GM23338 (cell line): ENCODE measurements at regions not wholly inside any gene's neighbourhood (a gene's known extent, or its start where the extent isn't known, plus 50 kb on each side); places are given as distances from the start of the nearest gene placed in this dataset.

Source experiments
- ATAC-seq: fragments of 200-7000 bp; cut with Tn5 transposase; 3 replicates; pipeline ENCODE4 v1.9.1; 2020
- DNase-seq: peaks from one replicate; pipeline ENCODE4 v3.0.0-alpha.2; 2015; ENCODE audit warnings: low spot score
- H2AFZ ChIP-seq: fragments of 200-600 bp; sonication (generic); 2 replicates; pipeline ENCODE4 v1.8.0; 2016; ENCODE audit warnings: antibody characterized with exemption, mild to moderate bottlenecking, moderate library complexity
- H3F3A ChIP-seq: fragments of 200-600 bp; sonication (generic); replicated peaks from 2 replicates; pipeline ENCODE4 v1.8.0; 2017; ENCODE audit warnings: antibody characterized with exemption, mixed run types, low read depth
- H3K27ac ChIP-seq: fragments of 200-600 bp; sonication (generic); 2 replicates; pipeline ENCODE4 v1.6.1; 2016; ENCODE audit warnings: low read depth
- H3K27me3 ChIP-seq: fragments of 200-600 bp; sonication (generic); 2 replicates; pipeline ENCODE4 v1.8.0; 2016; ENCODE audit warnings: mild to moderate bottlenecking, mixed run types, moderate library complexity; ENCODE audit not compliant: insufficient read depth
- H3K36me3 ChIP-seq: fragments of 200-600 bp; sonication (generic); 2 replicates; pipeline ENCODE4 v1.8.0; 2016; ENCODE audit warnings: mild to moderate bottlenecking; ENCODE audit not compliant: insufficient read depth
- H3K4me1 ChIP-seq: fragments of 200-600 bp; sonication (generic); 2 replicates; pipeline ENCODE4 v1.8.0; 2016; ENCODE audit warnings: mild to moderate bottlenecking, moderate library complexity; ENCODE audit not compliant: insufficient read depth
- H3K4me2 ChIP-seq: fragments of 200-600 bp; sonication (generic); 2 replicates; pipeline ENCODE4 v1.7.1; 2017; ENCODE audit warnings: mixed run types
- H3K4me3 ChIP-seq: fragments of 200-600 bp; sonication (generic); 2 replicates; pipeline ENCODE4 v1.6.1; 2016; ENCODE audit warnings: mixed run types
- H3K79me2 ChIP-seq: fragments of 200-600 bp; sonication (generic); replicated peaks from 2 replicates; pipeline ENCODE4 v1.8.0; 2017; ENCODE audit warnings: mild to moderate bottlenecking; ENCODE audit not compliant: insufficient read depth
- H3K9me2 ChIP-seq: fragments of 200-600 bp; sonication (generic); 2 replicates; pipeline ENCODE4 v1.8.0; 2017; ENCODE audit not compliant: insufficient read depth
- H4K20me1 ChIP-seq: fragments of 200-600 bp; sonication (generic); replicated peaks from 2 replicates; pipeline ENCODE4 v1.8.0; 2017; ENCODE audit warnings: mild to moderate bottlenecking; ENCODE audit not compliant: insufficient read depth
- H3K27ac Mint-ChIP-seq: 2 replicates; pipeline ENCODE4 v1.8.0; 2020; ENCODE audit warnings: inconsistent platforms, mild to moderate bottlenecking, moderate library complexity, mixed read lengths
- H3K27me3 Mint-ChIP-seq: 3 replicates; pipeline ENCODE4 v1.8.0; 2022; ENCODE audit warnings: low read depth, mild to moderate bottlenecking, moderate library complexity, mixed read lengths, inconsistent platforms; ENCODE audit not compliant: insufficient read depth, poor library complexity
- H3K36me3 Mint-ChIP-seq: 3 replicates; pipeline ENCODE4 v1.8.0; 2021; ENCODE audit warnings: low read depth, mild to moderate bottlenecking, inconsistent platforms, moderate library complexity, mixed read lengths
- H3K4me1 Mint-ChIP-seq: 3 replicates; pipeline ENCODE4 v1.8.0; 2020; ENCODE audit warnings: mild to moderate bottlenecking, inconsistent platforms, mixed read lengths
- H3K4me3 Mint-ChIP-seq: 3 replicates; pipeline ENCODE4 v1.8.0; 2021; ENCODE audit warnings: moderate library complexity, mild to moderate bottlenecking, inconsistent platforms, mixed read lengths
- H3K9me3 Mint-ChIP-seq: 3 replicates; pipeline ENCODE4 v1.8.0; 2020; ENCODE audit warnings: moderate library complexity, mild to moderate bottlenecking, inconsistent platforms, mixed read lengths
- CREB1 ChIP-seq: fragments of 250-450 bp; sonication (Bioruptor Pico); IDR thresholded peaks from 2 replicates; pipeline ENCODE4 v1.5.0; 2020; ENCODE audit warnings: low read depth, mild to moderate bottlenecking, moderate library complexity
- EZH2 ChIP-seq: fragments of 200-600 bp; sonication (generic); IDR thresholded peaks from one replicate; pipeline ENCODE4 v1.8.0; 2017; ENCODE audit warnings: antibody characterized with exemption, mild to moderate bottlenecking, low read depth; ENCODE audit not compliant: unreplicated experiment
- EZH2phosphoT487 ChIP-seq: fragments of 200-600 bp; sonication (generic); IDR thresholded peaks from one replicate; pipeline ENCODE4 v1.8.1; 2018; ENCODE audit warnings: antibody characterized with exemption; ENCODE audit not compliant: unreplicated experiment
- JUNB ChIP-seq: IDR thresholded peaks from one replicate; pipeline ENCODE4 v1.6.1; 2016; ENCODE audit warnings: antibody characterized with exemption; ENCODE audit not compliant: unreplicated experiment
- NANOG ChIP-seq: IDR thresholded peaks from 2 replicates; pipeline ENCODE4 v1.6.1; 2016; ENCODE audit warnings: antibody characterized with exemption, borderline replicate concordance
- POLR2AphosphoS5 ChIP-seq: IDR thresholded peaks from 2 replicates; pipeline ENCODE4 v1.6.1; 2016; ENCODE audit warnings: antibody characterized with exemption, low read depth
- STAT1 ChIP-seq: IDR thresholded peaks from one replicate; pipeline ENCODE4 v1.6.1; 2016; ENCODE audit warnings: antibody characterized with exemption; ENCODE audit not compliant: unreplicated experiment
- ZNF114 ChIP-seq: fragments of 250-450 bp; sonication (Bioruptor Pico); IDR thresholded peaks from 2 replicates; pipeline ENCODE4 v1.5.0; 2020; ENCODE audit warnings: mild to moderate bottlenecking, moderate library complexity
- ZNF331 ChIP-seq: fragments of 250-450 bp; sonication (Bioruptor Pico); IDR thresholded peaks from 2 replicates; pipeline ENCODE4 v1.5.0; 2020; ENCODE audit warnings: low read depth, mild to moderate bottlenecking, moderate library complexity
- TF ChIP-seq, protein P1 (sequence below), 2 experiments: fragments of 200-600 bp in 1 of 2; sonication (generic) in 1 of 2; conservative IDR thresholded peaks; 2 replicates each; pipeline versions ENCODE4 v1.5.1 to v1.6.1; 2016 to 2017; ENCODE audit warnings: antibody characterized with exemption in 2 of 2, low read depth in 2 of 2, mild to moderate bottlenecking in 2 of 2, moderate library complexity in 1 of 2
- TF ChIP-seq, protein P2 (sequence below): IDR thresholded peaks from one replicate; pipeline ENCODE4 v1.6.1; 2018; ENCODE audit warnings: antibody characterized with exemption; ENCODE audit not compliant: unreplicated experiment
- TF ChIP-seq, protein P3 (sequence below): IDR thresholded peaks from 2 replicates; pipeline ENCODE4 v1.6.1; 2016; ENCODE audit warnings: antibody characterized with exemption

DNA sequence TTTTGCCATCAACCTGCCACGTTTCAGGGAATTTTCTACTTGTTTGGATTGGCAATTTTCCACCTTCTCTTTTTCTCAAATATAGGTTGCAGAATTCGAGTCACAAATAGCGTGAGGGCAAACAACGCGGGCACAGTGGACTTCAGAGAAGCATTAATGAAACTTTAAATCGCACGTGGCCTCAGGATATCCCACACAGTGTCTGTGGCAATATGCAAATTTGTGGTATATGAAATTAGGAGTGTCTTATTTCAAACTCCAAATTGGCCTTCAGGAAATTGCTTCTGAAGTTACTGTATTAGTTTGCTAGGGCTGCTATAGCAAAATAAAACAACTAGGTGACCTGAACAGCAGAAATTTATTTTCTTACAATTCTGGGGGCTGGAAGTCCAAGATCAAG, 91.2 kb downstream of the MTRR start (continued):
- TF ChIP-seq, protein P1, sequence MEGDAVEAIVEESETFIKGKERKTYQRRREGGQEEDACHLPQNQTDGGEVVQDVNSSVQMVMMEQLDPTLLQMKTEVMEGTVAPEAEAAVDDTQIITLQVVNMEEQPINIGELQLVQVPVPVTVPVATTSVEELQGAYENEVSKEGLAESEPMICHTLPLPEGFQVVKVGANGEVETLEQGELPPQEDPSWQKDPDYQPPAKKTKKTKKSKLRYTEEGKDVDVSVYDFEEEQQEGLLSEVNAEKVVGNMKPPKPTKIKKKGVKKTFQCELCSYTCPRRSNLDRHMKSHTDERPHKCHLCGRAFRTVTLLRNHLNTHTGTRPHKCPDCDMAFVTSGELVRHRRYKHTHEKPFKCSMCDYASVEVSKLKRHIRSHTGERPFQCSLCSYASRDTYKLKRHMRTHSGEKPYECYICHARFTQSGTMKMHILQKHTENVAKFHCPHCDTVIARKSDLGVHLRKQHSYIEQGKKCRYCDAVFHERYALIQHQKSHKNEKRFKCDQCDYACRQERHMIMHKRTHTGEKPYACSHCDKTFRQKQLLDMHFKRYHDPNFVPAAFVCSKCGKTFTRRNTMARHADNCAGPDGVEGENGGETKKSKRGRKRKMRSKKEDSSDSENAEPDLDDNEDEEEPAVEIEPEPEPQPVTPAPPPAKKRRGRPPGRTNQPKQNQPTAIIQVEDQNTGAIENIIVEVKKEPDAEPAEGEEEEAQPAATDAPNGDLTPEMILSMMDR (conservative IDR thresholded peaks at IDR 0.05; ENCODE audit: low read depth in 2 of 2), result no peak
- TF ChIP-seq, protein P2, sequence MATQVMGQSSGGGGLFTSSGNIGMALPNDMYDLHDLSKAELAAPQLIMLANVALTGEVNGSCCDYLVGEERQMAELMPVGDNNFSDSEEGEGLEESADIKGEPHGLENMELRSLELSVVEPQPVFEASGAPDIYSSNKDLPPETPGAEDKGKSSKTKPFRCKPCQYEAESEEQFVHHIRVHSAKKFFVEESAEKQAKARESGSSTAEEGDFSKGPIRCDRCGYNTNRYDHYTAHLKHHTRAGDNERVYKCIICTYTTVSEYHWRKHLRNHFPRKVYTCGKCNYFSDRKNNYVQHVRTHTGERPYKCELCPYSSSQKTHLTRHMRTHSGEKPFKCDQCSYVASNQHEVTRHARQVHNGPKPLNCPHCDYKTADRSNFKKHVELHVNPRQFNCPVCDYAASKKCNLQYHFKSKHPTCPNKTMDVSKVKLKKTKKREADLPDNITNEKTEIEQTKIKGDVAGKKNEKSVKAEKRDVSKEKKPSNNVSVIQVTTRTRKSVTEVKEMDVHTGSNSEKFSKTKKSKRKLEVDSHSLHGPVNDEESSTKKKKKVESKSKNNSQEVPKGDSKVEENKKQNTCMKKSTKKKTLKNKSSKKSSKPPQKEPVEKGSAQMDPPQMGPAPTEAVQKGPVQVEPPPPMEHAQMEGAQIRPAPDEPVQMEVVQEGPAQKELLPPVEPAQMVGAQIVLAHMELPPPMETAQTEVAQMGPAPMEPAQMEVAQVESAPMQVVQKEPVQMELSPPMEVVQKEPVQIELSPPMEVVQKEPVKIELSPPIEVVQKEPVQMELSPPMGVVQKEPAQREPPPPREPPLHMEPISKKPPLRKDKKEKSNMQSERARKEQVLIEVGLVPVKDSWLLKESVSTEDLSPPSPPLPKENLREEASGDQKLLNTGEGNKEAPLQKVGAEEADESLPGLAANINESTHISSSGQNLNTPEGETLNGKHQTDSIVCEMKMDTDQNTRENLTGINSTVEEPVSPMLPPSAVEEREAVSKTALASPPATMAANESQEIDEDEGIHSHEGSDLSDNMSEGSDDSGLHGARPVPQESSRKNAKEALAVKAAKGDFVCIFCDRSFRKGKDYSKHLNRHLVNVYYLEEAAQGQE, result no peak
- TF ChIP-seq ZNF331 (CRISPR knock-in tag) (no peak), NANOG (no peak), POLR2AphosphoS5 (no peak), EZH2 (no peak), ZNF114 (CRISPR knock-in tag) (no peak)

DNA sequence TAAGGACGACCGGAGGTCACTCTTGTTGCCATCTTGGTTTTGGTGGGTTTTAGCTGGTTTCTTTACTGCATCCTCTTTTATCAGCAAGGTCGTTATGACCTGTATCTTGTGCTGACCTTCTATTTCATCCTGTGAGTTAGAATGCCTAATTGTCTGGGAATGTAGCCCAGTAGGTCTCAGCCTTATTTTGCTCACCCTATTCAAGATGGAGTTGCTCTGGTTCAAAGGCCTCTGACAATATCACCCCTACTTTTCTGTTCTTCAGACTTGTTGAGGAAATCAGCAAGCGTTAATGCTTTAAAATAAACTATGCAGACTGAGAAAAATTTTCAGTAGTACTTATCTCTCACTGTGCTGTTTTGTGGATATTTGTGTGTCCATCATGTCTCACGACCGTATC, 92.6 kb downstream of the MTRR start:
- Histone ChIP-seq H3K4me3 (no peak overlapping the region), H3K27me3 (no peaks in the 10 kb centered on the region), H4K20me1 (no peaks in the 10 kb centered on the region), H3K27ac (no peak overlapping the region), H2AFZ (no peak overlapping the region), H3K79me2 (no peaks in the 10 kb centered on the region), H3F3A (no peaks in the 10 kb centered on the region), H3K4me1 (no peaks in the 10 kb centered on the region), H3K9me2 (peaks cover 6% of the 10 kb centered on the region; the same call in 1 of the 2 replicates), H3K36me3 (no peaks in the 10 kb centered on the region), H3K4me2 (no peak overlapping the region)
- H3K36me3 Mint-ChIP-seq, result no peaks in the 10 kb centered on the region
- DNase-seq (no peak), ATAC-seq (no peak)
- no peaks in the 10 kb centered on the region for H3K4me1 Mint-ChIP-seq
- no peak overlapping the region for H3K27ac Mint-ChIP-seq
- no peak overlapping the region for H3K4me3 Mint-ChIP-seq
- no peaks in the 10 kb centered on the region; the same call in 2 of the 3 replicates for H3K9me3 Mint-ChIP-seq
- H3K27me3 Mint-ChIP-seq, result peaks cover 2% of the 10 kb centered on the region
- TF ChIP-seq JUNB (no peak), POLR2AphosphoS5 (no peak), EZH2phosphoT487 (no peak), CREB1 (CRISPR knock-in tag) (no peak), STAT1 (no peak), NANOG (no peak)
- TF ChIP-seq, protein P1 (conservative IDR thresholded peaks at IDR 0.05; ENCODE audit: low read depth in 2 of 2), result no peak
- TF ChIP-seq, protein P2, result no peak
- TF ChIP-seq, protein P3, sequence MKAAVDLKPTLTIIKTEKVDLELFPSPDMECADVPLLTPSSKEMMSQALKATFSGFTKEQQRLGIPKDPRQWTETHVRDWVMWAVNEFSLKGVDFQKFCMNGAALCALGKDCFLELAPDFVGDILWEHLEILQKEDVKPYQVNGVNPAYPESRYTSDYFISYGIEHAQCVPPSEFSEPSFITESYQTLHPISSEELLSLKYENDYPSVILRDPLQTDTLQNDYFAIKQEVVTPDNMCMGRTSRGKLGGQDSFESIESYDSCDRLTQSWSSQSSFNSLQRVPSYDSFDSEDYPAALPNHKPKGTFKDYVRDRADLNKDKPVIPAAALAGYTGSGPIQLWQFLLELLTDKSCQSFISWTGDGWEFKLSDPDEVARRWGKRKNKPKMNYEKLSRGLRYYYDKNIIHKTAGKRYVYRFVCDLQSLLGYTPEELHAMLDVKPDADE, result no peak
